Stimulated activated CD4-positive, alpha-beta T cell treated with anti-CD3 and anti-CD28 coated beads, Interleukin-12 subunit alpha, Interleukin-12 subunit beta, amount 100 ng/mL, for 4 hours (primary cell): ENCODE measurements at regions not wholly inside any gene's neighbourhood (a gene's known extent, or its start where the extent isn't known, plus 50 kb on each side); places are given as distances from the start of the nearest gene placed in this dataset.
"Not testable (repeated sequence)": the region's sequence is repeated elsewhere in the genome, so short reads cannot be mapped to it uniquely, and the experiment has no call there.

Experiments used
- DNase-seq: peaks from one replicate; pipeline ENCODE4 v3.0.0-alpha.2; 2020

DNA sequence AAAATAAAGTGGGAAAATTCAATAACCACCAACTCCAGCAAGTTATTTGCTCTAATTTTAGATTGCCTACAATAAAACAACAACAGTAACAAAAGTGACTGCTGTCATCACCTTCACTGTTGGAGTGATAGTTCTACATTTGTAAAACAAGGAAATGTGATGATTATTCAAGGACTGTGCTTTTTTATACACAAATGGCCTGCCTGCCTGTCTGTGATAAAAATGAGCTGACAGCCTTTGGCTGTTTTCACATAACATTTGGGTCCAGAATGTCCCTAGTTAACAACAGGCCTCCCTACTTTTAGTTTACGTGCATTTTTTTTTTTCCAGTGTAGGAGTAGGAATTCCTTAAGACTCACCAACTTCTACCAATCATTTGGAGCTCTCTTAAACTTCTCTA lies 768.8 kb downstream of the PDCD6IP start:
- no peak for DNase-seq

DNA sequence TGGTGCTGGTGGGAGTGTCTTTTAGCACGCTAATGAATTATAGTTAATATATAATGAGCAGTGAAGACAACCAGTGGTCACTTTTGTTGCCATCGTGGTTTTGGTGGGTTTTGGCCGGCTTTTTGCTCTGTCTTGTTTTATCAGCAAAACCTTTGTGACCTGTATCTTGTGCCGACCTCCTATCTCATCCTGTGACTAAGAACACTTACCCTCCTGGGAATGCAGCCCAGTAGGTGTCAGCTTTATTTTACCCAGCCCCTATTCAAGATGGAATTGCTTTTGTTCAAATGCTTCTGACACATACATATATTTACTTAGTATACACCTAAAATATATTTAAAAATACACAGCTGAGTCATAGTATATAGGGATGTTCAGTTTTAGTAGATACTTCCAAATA lies 770.3 kb downstream of the PDCD6IP start:
- no peak for DNase-seq

DNA sequence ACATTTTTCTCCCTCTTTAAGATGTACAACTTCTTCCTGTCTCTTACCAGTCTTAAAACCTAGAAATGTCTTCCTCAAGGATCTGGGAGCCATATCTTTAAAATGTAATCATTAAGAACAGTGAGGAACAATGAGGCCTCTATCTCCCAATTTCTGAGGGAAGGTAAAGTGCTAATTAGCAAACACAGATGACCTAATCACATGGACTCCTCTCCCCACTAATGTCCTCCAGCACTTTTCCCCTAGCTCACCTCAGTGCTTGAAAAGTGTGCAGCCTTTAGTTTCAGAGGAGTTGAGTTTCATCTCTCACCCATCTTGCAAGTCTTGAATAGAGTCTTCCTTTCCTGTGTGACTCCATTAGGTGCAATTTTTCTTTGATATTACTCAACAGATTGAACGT lies 771.0 kb downstream of the PDCD6IP start:
- DNase-seq = no peak

DNA sequence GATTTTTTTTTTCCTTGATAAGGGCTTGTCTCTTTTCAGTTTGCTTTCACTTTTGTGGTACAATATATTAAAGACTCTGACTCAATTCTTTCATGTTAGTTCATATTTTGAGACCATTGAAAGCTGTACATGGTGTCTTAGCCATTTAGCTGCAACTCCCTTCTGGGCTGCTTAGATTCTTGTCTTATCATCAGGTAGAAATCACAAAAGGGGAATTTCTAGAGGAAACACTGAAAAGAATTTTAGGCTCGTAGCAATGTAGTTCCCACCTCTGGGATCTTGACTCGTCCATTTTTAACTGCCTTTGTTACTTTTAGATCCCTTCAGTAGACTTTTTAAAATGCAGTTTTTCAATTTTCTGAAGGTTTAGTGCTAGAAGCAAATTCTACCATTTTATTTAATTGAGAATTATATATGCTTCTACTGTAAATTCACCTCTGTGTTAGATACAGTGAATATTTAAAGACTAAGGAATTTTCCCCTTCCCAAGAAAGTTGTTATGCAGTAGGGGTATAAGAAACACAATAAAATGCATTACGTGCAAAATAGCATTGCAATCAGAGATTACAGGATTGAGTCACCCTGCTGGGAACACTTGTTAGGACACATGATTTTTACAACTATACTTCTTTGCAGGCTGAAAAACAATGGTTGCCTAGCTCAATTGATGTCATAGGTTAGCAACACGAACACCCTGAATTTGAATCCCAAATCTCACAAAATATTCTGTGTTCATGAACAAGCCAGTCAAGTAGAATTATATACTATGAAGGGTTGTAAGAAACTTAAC lies 772.7 kb downstream of the PDCD6IP start:
- DNase-seq = no peak

DNA sequence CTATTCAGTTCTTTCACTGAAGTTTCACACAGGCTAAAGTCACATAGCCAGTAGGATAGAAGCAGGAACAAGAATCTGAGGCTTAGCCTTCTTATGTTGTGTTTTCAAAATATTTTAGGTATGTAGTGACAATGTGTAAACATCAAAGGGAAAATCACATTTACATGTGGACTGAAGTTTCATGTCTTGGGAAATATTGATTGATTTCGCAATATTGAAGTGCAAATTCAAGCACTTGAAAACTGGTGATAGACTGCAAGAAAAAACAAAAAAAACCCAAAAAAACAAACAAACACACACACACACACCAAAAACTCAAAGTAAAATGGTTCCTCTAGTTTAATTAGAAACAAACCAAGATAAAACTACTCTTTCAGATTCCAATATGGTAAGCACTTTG lies 773.3 kb downstream of the PDCD6IP start:
- DNase-seq = no peak

DNA sequence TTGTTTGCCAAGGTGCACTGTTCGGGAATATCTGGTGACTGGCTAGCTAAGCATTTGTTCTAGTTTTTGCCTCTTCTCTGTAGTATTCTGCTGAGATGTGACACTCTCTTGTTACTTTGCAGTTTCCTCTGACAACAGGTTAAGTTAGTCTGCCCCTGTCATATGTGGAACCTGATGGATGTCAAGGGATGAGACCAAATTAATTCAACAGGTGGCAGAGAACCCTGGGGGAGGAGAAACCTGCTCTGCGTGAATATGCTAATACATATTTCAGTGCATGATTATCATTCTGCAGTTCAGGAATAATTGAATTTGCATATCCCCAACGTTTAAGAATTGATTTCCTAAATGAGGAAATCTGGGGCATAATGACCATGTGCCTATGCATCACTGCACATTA lies 777.3 kb downstream of the PDCD6IP start:
- no peak for DNase-seq

DNA sequence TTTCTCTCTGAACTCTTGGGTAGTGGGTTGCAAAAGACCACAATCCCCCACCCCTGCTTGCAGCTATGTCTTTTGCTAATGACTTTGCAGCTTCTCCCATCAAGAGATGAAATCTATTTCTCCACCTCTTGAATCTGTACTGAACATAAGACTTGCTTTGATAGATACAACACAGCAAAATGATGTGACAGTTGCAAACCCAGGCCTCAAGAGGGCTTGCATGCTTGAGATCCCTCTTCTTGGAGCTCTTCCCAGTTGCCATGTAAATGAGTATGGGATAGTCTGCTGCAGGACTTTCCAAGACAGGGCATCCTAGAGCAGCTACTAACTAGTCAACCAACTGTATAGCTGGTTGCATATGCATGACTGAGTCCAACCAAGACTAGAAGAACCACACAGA lies 783.6 kb downstream of the PDCD6IP start:
- DNase-seq = no peak

DNA sequence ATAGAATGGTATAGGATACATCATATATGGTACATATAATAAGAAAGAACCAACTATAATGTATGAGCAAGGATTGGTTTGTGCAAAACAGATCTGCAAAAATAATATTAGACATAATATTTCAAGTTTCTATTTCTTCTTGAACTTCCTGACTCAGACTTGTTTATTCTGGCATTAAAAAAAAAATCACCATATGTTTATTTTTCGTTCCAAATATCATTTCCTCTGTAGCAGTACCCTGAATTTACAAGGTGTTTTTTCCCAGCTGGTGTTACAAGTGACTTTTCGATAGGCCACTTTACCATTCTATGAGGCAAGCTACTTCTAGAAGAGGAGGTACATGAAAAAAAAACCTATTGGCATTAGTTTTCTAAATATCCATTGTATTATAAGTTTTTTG lies 785.0 kb downstream of the PDCD6IP start:
- DNase-seq = no peak

DNA sequence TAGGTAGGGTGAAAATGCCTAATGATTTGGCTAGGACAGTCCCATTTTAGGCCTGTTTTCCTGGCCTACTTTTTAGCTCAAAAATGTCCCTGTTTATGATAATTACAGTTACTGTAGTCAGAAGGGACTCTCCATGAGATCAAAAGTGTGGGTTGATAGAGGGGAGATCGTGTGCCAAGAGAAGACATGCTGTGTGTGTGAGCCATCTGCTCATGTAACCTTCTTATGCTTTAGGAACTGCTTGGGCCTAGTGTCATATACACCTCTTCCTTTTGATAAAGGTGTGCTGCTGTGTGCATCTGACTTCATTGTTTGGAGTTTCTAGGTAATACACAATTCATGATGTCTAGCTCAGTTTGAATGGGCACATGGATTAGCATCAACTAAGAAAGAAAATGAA lies 786.5 kb downstream of the PDCD6IP start:
- no peak for DNase-seq

DNA sequence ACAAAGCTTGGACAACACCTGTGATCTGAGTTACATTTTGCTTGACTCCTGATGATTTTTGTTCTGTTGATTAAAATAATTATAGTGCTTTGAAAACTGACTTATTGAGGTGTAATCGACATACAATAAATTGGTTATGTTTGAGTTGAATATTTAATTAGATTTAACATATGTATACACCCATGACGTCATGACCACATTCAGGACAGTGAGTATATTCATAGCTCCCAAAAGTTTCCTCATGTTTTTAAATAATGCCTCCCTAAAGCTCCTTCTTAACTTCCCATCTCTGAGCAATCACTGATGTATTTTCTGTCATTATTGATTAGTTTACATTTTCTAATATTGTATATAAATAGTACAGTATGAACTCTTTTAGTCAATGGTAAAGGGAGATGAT lies 801.2 kb downstream of the PDCD6IP start:
- DNase-seq = no peak

DNA sequence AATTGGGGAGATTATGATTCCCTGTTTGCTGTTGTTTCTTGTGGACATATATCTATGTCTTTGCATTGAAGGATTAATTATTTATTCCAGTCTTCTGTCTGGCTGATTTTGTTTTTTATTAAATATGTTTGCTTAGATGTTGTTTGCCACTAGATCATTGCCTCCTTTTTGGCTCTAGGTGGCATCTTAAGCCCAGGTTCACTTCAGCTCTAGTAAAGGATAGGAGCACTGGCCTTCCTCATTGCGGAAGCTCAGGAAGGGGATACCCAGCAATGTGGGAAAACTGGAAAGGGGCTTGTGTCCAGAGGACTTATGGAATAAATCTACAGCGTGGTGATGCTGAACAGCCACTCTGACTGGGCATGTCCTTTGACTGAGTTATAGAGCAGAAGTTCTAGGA lies 821.6 kb downstream of the PDCD6IP start:
- no peak for DNase-seq

DNA sequence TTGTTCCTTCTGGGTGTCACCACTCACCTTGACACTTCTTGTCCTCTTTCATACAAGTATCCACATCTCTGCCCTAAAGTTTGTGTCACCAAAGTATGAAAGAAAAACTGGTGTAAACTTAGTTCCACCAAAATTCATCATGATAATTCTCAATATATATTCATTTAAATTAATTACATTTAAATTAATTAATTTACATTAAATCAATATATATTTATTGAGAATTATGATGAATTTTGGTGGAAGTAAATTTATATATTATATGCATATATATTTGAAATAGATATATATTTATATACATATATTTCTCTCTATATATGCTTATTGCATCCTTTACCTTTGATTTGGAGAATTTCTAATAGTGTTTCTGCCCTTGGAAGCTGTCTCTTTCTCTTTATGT lies 828.3 kb downstream of the PDCD6IP start:
- no peak for DNase-seq

DNA sequence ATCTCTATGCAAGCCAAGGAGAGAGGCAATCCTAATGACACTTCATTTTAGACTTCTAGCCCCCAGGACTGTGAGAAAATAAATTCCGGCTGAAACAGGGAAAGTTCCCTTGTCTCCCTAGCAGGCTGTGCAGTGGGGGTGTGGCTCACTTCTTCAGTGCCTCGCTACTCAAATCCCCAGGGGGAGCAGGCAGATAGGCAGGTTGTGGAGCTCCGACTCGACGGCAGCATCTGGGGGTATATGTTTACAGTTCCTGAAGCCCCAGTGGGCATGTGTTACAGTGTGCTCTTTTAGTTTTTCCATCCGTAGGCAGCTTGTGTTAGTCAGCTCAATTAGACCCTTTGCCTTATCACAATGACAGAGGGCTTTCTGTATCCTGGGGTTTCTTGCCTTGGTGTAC lies 836.5 kb downstream of the PDCD6IP start:
- DNase-seq = no peak

DNA sequence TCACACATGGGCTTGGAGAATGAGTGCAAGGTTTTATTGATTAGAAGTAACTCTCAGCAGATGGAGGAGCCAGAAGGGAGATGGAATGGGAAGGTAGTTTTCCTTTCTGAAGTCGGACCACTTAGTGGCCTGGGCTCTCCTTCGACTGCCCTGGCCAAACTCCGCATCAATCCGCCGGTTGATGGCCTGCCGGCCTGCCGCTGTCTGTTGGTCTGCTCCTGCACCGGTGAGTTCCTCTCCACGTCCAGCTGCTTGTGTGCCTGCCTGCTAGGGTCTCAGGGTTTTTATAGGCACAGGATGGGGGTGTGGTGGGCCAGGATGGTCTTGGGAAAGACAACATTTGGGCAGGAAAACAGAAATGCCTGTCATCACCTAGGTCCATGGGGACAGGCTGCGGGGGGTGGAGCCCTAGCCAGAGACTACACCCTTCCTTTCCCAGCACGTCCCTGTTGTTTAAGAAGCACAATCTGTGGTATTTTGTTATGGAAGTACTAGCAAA lies 837.0 kb downstream of the PDCD6IP start:
- DNase-seq = no peak

DNA sequence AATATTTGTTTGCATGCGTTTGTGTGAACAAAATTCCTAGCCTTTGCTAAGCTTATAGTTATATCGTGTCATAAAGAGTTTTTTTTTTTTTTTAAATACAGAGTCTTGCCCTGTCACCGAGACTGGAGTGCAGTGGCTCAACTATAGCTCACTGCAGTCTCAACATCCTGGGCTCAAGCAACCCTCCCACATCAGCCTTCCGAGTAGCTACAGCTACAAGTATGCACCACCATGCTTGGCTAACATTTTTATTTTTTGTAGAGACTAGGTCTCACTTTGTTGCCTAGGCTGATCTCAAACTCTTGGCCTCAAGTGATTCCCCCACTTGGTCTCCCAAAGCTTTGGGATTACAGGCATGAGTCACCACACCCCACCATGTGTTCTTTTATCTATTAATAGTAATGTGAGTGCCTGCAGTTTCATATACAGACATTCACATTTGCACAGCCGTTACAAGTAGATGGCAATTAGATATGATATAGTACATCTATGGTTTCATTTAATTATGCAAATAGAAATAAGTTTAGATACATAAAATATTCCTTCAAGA lies 848.6 kb downstream of the PDCD6IP start:
- DNase-seq = no peak

DNA sequence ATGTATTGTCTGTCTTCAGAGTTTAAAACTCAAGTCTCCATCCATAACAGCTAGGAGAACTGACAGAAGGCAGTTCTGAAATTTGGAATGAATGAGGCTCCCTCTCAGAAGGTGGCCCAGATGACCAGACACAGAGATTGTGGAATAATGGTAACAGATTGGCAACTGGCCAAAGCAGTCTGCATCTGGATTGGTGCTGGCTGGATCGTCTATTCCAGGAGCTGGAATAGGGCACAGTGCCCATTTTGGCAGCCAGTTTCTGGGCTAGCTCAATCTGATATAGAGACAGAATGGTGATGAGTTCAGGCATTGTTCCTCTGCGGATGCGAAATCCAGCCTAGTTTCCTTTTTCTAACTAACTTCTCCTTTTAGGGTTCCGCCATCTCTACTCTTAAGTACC lies 851.7 kb downstream of the PDCD6IP start:
- DNase-seq = no peak

DNA sequence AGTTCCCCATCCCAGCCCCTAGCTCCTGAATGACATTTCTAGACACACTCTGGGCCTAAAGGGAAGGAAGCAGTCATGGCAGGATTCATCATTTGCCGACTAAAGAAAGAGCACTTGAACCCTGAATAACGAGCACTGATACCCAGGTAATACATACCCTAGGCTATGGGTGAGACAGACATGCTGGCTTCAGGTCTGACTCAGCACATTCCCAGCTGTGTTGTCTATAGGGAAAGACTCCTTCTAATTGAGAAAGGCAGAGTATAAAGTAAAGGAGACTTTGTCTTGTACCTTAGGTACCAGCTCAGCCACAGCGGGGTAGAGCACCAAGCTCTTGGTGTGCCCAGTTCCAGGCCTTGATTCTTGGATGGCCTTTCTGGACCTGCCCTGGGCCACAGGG lies 870.5 kb downstream of the PDCD6IP start:
- DNase-seq = no peak

DNA sequence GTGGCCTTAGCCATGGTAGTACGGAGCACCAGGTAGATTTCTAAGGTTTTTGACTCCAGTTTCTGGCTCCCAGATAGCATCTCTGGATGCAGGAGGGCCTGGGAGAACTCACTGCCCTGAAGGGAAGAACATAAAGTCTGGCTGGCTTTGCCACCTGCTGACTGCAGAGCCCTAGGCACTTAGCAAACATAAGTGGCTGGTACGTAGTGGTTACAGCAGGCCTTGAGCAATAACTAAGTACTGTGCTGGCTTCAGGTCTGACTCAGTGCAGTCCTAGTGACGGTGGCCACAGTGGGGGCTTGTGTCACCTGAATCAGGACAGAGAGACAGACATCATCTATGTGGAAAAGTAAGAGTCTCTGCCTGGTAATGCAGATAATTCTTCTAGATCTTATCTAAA lies 871.1 kb downstream of the PDCD6IP start:
- DNase-seq = no peak

DNA sequence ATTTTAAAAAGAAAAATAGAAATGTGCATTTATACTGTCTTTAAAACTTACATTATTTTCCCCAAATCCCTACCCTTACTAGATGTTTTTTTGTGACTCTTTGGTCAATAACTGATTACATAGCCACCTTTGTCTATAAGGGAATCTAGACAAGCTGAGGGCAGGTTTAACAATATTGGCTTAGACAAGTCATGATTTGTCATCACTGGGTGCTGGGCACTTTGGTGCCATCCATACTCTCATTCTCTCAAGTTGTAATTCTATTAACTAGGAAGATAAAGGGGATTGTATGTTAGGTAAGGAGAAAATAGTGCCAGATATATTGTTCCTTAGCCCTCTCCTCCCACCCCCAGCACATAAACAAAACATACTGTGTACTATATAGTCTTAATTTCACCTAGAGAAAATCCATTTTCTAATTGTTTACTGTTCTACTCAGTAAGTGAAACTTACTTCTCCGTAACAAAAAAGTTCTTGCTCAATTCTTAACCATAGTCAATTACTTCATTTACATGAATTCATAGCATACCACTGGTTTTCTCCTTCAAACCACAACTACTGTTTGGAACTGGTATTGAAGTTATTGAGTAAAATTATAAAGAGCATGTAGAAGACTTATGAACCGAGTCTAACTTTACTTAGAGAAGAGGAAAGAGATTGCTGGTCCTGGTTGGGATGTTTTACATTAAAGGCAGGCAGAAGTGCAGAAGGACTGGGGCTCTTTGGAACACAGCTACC lies 877.1 kb downstream of the PDCD6IP start:
- no peak for DNase-seq

DNA sequence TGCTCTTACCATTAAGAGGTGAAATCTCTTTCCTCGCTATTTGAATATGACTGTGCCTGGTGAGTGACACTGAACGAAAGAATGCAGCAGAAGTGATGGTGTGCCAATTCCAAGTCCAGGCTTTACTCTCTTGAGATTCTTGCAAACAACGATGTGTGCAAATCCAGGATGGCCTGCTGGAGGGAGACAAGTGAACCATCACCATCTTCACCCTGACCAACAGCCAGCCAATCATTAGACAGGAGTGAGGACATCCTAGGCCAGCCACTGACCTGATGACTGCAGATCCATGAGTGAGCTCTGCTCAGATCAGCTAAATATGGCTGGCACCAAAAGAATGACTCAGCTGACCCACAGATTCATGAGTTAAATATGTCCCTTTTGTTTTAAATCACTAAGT lies 878.0 kb downstream of the PDCD6IP start:
- no peak for DNase-seq

DNA sequence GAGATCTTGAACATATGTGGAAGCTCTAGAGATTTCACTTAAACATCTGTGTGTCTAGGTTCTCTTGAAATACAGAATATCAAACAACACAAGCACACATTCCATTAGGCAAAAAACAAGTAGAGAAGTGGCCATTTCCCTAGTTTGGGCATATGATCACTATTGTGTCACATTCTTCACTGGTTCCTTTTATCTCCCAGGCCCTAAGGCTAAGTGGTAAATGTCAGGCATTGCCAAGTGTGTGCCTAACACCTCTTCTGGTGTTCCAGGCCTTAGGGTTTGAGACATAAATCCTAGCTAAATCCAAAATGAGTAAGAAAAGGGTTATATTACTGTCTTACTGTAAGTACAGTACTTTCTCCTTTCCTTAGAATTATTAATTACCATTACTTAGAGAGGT lies 880.1 kb downstream of the PDCD6IP start:
- no peak for DNase-seq

DNA sequence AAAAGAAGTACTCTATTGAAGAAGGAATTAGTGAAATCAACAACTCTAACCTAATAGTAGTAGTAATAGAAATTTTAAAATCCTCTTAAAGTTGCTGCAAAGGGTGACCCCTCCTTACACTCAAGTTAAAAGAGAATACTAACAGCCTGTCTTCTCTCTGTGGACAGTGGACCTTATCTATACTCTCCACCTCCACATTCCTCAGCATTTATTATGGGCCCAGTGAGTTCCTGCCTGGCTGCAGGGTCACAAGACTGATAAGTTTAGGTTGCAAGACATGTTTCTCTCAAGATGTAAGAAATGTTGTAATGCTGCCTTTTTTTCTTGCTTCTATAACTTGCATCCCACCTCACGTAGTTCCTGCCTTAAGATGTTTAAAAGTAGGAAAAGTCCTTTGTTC lies 880.6 kb downstream of the PDCD6IP start:
- DNase-seq = not testable (repeated sequence)

DNA sequence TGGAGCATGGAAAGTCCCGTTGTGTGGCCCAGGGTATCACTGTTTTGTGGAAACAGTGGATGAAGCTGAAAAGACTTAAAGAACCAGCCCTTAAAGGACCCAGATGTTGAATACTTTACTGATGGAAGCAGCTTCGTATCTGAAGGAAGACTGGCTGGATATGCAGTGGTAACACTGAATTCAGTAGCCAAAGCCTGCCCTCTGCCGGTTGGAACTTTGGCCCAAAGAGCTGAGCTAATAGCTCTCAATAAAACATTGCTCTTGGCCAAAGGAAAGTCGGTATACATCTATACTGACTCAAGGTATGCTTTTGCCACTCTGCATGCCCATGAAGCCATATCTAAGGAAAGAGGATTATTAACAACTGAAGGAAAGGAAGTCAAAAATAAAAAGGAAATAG lies 885.4 kb downstream of the PDCD6IP start:
- peak; percentile 6 for DNase-seq

DNA sequence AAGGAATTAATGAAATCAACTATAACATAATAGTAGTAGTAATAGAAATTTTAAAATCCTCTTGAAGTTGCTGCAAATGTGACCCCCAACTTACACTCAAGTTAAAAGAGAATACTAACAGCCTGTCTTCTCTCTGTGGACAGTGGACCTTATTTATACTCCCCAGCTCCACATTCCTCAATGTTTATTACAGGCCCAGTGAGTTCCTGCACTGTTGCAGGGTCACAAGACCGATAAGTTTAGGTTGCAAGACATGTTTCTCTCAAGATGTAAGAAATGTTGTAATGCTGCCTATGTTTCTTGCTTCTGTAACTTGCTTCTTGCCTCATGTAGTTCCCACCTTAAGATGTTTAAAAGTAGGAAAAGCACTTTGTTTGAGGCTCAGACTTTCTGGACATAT lies 888.1 kb downstream of the PDCD6IP start:
- no peak for DNase-seq
